Neural crest cell (in vitro differentiated cells): ENCODE measurements at regions not wholly inside any gene's neighbourhood (a gene's known extent, or its start where the extent isn't known, plus 50 kb on each side); places are given as distances from the start of the nearest gene placed in this dataset.

Experiments used
- DNase-seq: peaks from one replicate; pipeline ENCODE4 v3.0.0; 2021; ENCODE audit warnings: low read depth, mixed read lengths, low spot score
- H3K27ac Mint-ChIP-seq: one replicate; pipeline ENCODE4 v1.8.0; 2021; ENCODE audit warnings: mild to moderate bottlenecking, mixed read lengths; ENCODE audit not compliant: unreplicated experiment
- H3K27me3 Mint-ChIP-seq: 2 replicates; pipeline ENCODE4 v1.8.0; 2021; ENCODE audit warnings: low read depth, mild to moderate bottlenecking, mixed read lengths
- H3K36me3 Mint-ChIP-seq: 2 replicates; pipeline ENCODE4 v1.8.0; 2021; ENCODE audit warnings: low read depth, mild to moderate bottlenecking, mixed read lengths
- H3K4me1 Mint-ChIP-seq: 2 replicates; pipeline ENCODE4 v1.8.0; 2021; ENCODE audit warnings: mixed read lengths
- H3K4me3 Mint-ChIP-seq: one replicate; pipeline ENCODE4 v1.8.0; 2021; ENCODE audit warnings: mild to moderate bottlenecking, mixed read lengths
- H3K9me3 Mint-ChIP-seq: 2 replicates; pipeline ENCODE4 v1.8.0; 2021; ENCODE audit warnings: mixed read lengths
- CTCF ChIP-seq: fragments of 200-600 bp; sonication (generic); conservative IDR thresholded peaks from 2 replicates; pipeline ENCODE4 v1.5.0; 2021; ENCODE audit warnings: antibody characterized with exemption, mild to moderate bottlenecking

DNA sequence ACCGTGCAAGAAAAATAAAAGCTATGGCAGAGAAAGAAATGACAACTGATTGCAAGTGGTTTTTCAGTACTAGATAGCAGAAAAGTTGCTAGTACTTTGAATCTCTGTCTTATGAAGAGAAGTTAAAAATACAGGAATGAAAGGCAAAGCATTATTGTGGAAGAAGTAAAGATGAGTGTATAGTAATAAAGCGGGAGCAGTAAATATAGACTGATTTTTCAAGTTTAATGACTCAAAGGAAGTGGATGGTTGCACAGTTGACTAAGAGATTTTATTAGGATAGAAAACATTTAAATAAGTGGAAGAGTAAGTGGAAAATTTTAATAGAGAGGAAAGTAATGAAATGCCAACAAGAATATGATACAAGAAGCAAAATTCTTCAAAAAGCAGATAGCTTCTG, 1076.1 kb upstream of the CADM2 start:
- Mint-ChIP-seq H3K27me3 (no peaks in the 10 kb centered on the region), H3K4me1 (no peaks in the 10 kb centered on the region), H3K9me3 (no peaks in the 10 kb centered on the region), H3K27ac (no peak overlapping the region), H3K4me3 (no peak overlapping the region), H3K36me3 (no peaks in the 10 kb centered on the region)
- DNase-seq: no peak
- no peak for TF ChIP-seq CTCF

- H3K4me1 Mint-ChIP-seq: no peaks in the 10 kb centered on the region
- no peak overlapping the region for H3K27ac Mint-ChIP-seq
- H3K9me3 Mint-ChIP-seq: no peaks in the 10 kb centered on the region
- no peak for TF ChIP-seq CTCF
- H3K4me3 Mint-ChIP-seq: no peak overlapping the region
- no peaks in the 10 kb centered on the region for H3K27me3 Mint-ChIP-seq
- DNase-seq: no peak
- H3K36me3 Mint-ChIP-seq: no peaks in the 10 kb centered on the region
These were observed 1068.6 kb upstream of the CADM2 start for GRCh38 chr3:83890039-83890762.

- no peak for TF ChIP-seq CTCF
- Mint-ChIP-seq H3K4me3 (no peak overlapping the region), H3K36me3 (no peaks in the 10 kb centered on the region), H3K4me1 (no peaks in the 10 kb centered on the region), H3K27ac (no peak overlapping the region), H3K27me3 (no peaks in the 10 kb centered on the region), H3K9me3 (no peaks in the 10 kb centered on the region)
- no peak for DNase-seq
These were observed 1068.0 kb upstream of the CADM2 start for GRCh38 chr3:83890763-83891135.

- Mint-ChIP-seq H3K4me3 (no peak overlapping the region), H3K9me3 (no peaks in the 10 kb centered on the region), H3K36me3 (no peaks in the 10 kb centered on the region), H3K27me3 (no peaks in the 10 kb centered on the region), H3K27ac (no peak overlapping the region), H3K4me1 (no peaks in the 10 kb centered on the region)
- no peak for DNase-seq
- no peak for TF ChIP-seq CTCF
These were observed 1064.6 kb upstream of the CADM2 start for GRCh38 chr3:83894223-83894622.

GRCh38 chr3:83895892-83896291, 1062.9 kb upstream of the CADM2 start:
- Mint-ChIP-seq H3K36me3 (no peaks in the 10 kb centered on the region), H3K27ac (no peak overlapping the region), H3K4me3 (no peak overlapping the region), H3K27me3 (no peaks in the 10 kb centered on the region), H3K9me3 (peaks cover 5% of the 10 kb centered on the region), H3K4me1 (no peaks in the 10 kb centered on the region)
- no peak for DNase-seq
- no peak for TF ChIP-seq CTCF
